CD4-positive, alpha-beta T cell treated with Interleukin-6 at 100 ng/mL for 8 hours (primary cell): ENCODE measurements at regions not wholly inside any gene's neighbourhood (a gene's known extent, or its start where the extent isn't known, plus 50 kb on each side); places are given as distances from the start of the nearest gene placed in this dataset.
A peak's percentile ranks its signal among the peaks of the same experiment; 100 is the strongest.
"Not testable (repeated sequence)": the region's sequence is repeated elsewhere in the genome, so short reads cannot be mapped to it uniquely, and the experiment has no call there.

Experiments
- DNase-seq: peaks from one replicate; pipeline ENCODE4 v3.0.0-alpha.2; 2020; ENCODE audit warnings: mixed read lengths, low spot score

DNA sequence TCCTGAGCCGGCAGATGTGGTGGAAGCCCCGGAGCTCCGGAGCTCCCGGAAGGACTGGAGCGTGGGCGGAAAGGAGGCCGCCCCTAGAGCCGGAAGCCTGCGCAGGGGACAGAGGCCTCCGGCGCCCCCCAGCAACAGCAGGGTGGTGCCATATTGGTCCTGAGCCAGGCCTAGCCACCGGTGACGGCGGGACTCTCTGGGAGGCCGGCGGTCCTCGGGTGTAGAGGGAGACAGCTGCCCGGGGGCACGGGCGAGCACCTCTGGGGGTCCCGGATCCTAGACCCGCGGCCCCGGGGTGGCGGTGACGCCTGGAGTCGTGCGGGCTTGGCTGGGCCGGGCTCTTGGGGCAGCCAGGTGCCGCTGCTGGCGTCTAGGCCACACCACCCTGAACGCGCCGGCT is 1472.2 kb downstream of the FOXD4L5 start:
- DNase-seq, result not testable (repeated sequence)

DNA sequence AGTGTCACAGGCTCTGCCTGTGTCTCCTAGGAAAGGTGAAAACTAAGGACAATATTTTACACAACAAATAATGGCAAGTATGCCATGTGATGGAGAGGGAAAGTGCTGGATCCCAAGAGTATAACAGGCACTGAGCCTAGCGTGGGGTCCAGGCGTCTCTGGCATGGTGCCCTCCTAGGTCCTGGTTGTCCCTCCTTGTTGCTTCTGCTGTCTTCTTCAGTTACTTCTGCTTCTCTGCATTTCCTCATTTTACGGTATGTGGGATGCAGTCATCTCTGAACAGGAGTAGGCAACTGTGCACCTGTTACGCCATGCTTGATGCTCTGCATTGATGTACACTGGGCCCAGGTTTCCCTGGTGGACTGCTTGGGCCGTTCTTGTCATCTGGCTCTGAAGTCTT is 1480.8 kb downstream of the FOXD4L5 start:
- not testable (repeated sequence) for DNase-seq

DNA sequence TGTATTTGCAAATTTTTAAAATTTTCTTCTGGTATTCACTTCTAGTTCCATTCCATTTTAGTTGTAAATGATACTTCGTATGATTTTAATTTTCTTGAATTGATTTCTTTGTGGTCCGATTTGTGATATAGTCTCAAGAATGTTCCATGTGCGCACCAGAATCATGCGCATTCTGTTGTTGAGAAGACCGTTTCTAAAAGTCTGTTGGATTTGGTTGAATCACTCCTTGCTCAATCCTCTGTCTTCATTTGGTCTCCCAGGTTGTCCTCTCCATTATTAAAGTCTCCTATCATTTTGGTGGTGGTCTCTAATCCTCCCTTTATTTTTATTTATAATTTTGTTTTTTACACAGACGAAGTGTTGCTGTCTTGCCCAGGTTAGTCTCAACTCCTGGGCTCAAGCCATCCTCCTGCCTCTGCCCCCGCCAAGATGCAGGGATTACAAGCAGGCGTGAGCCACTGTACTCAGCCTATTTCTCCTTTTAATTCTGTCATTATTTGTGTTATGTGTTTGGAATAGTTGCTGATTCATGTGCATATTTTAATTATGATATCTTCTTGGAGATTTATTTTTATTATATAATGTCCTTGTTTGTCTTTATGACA is 1490.8 kb downstream of the FOXD4L5 start:
- not testable (repeated sequence) for DNase-seq

DNA sequence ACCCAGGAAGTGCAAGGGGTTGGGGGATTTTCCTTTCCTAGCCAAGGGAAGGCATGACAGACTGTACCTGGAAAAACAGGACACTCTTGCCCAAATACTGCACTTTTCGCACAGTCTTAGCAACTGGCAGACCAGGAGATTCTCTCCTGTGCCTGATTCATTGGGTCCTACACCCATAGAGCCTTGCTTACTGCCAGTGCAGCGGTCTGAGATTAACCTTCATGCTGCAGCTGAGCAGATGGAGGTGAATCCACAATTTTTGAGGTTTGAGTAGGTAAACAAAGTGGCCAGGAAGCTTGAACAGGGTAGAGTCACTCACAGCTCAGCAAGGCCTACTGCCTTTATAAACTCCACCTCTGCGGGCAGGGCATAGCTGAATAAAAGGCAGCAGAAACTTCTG is 1497.6 kb downstream of the FOXD4L5 start:
- not testable (repeated sequence) for DNase-seq

DNA sequence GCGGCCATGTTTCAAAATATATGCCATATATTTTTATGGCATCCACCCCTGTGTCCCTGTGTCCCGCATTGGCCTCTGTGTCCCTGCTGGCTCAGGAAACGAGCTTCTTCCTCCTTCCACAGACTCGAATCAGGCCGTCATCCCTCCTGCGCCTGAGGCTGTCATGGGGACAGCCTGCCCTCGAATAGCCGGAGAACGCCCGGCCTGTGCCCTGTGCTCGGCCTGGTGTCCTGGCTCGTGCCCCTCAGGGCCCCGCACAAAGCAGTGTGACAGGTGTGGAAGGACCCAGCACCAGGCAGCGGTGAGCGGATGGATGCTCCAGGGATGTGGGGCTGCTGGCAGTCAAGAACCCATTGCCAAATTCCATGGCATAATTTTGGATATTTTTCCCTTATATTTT is 1500.0 kb downstream of the FOXD4L5 start:
- DNase-seq, result not testable (repeated sequence)

DNA sequence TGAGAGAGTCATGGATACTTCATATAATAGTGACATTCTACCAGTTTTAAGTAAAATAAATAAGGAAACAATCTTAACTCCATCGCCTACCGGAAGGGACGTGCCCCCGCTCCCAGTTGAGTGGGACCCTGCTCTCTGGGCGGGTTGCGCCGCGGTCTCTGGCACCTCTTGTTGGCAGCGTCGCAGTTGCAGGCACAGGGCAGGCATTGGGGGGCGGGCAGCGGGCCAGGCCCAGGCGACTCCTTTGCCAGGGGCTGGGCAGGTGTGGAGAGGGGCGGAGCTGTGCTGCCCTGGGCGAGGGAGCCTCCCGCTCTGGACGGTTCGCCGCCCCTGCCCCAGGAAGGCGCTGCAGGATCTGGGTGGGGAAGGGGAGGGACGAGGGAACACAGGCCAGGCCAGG is 1500.6 kb downstream of the FOXD4L5 start:
- DNase-seq, result not testable (repeated sequence)

DNA sequence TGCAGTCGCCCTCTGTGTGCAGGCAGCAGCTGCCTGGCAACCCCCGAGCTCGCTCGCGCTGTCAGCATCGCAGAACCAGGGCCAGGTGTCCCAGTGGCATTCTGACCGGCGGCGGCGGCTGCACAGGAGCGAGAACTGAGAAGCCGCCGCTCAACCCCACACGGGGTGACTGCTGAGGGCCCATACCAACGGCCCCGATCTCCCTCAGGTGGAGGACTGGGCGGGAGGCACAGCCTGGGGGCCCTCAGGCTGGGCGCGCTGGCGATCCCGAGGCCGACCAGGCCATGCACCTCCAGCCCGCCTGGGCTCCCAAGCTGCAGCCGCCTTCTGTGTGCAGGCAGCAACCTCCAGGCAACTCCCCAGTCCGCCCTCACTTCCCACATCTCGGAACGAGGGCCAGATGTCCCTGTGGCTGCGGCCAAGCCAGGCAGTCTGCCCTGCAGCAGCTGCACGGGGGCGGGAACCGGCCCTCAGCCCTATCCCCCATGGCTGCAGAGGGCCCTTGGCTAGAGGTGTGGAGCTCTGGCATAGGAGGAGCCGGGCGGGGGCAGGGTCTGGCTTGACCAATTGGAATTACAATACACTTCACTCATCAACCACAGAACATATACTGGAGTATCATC is 1503.1 kb downstream of the FOXD4L5 start:
- not testable (repeated sequence) for DNase-seq

DNA sequence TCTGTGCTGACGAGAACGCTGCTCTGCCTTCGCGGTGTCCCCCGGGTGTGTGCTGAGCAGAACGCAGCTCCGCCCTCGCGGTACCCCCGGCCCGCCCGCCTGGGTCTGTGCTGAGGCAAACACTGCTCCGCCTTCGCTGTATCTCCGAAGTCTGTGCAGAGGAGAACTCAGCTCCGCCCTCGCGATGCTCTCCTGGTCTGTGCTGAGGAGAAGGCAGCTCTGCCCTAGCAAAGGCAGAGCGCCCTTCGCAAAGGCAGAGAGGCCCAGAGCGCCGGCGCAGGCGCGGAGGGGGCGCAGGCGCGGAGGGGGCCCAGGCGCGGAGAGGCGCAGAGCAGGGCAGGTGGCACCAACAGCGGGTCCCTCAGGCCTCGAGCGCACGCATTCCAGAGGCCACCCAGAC is 1503.6 kb downstream of the FOXD4L5 start:
- peak; percentile 19 for DNase-seq

DNA sequence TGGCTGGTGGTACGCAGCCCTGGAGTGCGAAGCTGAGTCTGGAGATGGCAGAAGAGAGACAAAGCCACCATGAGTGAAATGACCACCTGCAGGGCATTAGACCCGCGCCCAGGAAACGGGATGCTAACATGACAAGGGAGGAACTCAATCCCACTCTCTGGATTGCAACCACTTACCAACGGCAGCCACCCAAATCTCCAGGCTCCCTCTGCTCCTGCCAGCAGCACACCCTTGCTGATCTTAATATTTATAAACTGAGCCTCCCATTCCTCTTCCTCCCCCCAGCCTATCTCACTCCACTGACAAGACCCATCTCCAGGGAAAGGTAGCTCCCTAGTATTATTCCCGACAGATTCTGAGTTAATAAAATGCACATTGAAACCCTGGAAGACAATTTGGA is 1508.8 kb downstream of the FOXD4L5 start:
- not testable (repeated sequence) for DNase-seq

DNA sequence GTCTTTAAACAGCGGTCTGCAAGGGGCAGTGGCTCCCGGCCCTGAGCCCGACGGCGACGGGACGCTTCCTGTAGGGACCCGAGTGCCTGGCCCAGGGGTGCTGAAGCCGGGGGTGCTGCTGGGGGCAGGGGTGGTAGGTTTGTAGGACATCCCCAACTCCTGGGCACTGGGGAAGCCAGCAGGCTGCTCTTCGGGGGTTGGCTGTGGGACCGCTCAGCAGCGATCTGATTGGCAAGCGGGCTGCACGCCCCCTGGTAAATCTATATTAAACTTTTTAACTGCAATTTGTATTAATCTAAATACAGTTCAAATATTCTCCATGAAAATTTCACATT is 1510.0 kb downstream of the FOXD4L5 start:
- DNase-seq, result not testable (repeated sequence)

DNA sequence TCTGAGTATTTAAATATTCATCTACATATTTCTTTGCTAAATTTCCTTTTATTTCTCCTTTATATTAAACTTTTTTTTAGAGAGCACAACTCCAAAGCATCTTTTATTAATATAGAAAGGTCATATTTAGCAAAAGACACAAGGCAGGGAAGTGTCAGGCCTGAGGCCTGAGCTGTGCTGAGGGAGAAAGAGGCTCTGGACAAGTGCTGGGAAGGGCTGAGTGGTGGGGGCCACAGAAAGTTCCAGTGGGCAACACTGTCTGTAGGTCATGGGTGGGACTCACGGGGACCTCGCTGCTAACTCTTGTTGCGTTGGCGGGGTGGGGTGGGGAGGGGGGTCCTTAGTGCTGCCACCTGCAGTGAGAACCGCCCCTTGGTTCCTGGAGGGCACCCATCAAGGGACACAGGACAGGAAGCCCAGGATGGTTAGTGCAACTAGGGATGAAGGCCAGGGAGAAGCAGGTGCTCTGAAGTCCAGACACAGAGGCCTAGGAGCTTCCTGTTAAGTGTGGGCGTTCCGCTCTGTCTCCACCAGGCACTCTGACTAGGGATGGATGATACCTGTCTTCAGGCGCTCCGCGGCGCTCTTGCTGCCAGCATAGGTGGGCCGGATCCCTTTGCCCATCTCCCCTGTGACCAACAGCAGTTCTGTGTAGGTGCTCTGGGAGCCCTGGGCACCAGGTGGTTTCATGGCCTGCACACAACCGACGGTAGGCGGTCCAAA is 1510.5 kb downstream of the FOXD4L5 start:
- DNase-seq, result not testable (repeated sequence)

DNA sequence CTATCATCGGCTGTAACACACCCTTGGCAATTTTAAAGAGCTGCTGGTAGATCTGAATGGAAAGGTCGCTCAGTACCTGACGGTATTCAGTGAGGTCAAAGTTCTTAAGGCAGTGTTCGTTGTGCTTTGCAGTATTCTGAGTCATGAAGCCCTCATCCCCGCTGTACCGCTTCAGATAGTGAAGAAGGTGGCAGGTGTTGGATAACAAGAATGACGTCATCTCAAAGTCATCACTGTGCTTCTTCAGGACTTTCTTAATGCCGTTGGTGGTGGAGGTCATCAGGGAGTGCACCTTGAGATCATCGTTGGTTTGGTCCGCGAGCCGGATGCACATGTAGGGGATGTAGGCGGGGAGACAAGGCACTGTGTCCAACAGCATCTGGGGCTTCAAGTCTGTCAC is 1522.8 kb downstream of the FOXD4L5 start:
- DNase-seq, result not testable (repeated sequence)

DNA sequence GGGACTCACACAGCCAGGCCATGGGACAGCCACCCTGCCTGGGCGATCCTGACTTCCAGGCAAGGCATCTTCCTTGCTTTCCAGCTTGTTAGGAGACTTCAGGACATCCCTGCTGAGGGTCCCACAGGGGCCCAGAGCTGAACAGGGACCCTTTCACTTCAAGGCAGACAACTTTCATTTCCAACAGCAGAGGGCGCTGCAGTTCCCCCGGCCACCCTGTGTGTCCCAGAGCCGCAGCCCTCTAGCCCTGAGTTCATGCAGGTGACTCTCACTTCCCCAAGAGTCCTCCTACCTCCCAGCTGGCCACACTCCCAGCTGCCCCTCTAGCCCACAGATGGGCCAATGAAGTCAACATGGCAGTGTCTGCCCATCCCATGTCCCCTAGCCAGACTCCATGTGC is 1556.0 kb downstream of the FOXD4L5 start:
- DNase-seq, result not testable (repeated sequence)

DNA sequence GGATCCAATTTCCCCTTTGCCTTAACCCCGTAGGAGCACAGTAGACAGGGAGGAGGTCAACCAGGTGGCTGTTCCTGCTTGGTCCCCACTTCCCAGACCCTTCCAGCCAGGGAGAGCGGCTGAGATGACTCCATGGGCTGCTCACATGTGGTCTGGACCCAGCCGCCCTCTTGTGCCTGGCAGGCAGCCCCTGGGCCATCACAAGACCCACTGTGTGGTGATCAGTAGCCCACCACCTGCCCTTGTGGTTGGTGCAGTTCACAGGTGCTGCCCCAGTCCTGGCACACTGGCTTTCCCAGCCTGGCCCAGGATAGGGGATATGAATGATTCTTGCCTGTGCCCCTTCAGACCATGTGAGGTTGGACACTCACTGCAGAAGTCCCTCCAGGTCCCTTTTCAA is 1556.7 kb downstream of the FOXD4L5 start:
- no peak for DNase-seq

DNA sequence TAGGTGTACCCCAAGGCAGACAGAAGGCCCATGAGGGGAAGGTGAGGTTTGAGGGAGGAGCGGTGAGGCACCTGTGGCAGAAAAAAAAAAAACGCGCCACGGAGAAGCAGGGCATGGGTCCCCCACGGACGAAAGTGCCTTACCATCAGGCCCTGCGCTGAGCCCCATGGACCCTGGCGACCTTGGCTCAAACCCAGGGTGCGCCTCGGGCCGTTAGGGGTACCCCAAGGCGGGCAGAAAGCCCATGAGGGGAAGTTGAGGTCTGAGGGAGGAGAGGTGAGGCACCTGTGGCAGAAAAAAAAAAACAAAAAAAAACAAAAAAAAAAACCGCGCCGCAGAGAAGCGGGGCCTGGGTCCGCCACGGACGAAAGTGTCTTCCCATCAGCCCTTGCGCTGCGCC is 1576.7 kb downstream of the FOXD4L5 start:
- not testable (repeated sequence) for DNase-seq

DNA sequence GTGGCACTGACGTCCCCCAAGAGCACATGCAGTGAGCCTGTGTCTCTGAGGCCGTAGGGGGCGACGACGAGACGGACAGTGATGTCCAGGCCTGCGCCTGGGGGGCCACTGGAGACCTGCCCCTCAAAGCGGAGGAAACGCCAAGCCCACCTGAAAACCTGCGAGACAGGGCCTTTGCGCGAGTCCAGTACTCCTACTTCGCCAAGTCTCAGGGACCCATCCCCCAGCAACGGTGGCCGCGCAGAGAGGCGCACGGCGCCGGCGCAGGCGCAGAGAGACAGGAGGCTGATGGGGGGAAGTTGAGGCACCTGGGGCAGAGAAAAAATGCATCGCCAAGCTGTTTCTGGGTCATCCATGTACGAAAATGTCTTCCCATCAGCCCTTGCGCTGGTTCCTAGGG is 1580.6 kb downstream of the FOXD4L5 start:
- not testable (repeated sequence) for DNase-seq

DNA sequence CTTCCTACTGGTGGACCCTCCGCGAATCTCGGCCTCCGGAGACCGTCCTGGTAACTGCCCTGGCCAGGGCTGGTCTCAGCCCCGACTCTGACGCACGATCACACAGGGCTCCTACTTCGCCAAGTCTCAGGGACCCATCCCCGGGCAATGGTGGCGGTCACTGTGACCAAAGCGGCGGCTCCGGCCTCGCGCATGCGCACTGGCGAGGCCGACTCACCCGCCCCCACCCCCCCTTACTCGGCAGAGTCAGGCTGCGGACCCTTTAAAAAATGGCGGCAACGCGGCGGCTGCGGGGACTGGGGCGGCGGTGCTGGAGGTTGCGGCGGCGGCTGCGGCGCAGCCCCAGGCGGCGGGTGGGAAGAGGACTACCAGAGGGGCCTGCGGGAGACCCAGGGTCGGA is 1581.3 kb downstream of the FOXD4L5 start:
- not testable (repeated sequence) for DNase-seq

DNA sequence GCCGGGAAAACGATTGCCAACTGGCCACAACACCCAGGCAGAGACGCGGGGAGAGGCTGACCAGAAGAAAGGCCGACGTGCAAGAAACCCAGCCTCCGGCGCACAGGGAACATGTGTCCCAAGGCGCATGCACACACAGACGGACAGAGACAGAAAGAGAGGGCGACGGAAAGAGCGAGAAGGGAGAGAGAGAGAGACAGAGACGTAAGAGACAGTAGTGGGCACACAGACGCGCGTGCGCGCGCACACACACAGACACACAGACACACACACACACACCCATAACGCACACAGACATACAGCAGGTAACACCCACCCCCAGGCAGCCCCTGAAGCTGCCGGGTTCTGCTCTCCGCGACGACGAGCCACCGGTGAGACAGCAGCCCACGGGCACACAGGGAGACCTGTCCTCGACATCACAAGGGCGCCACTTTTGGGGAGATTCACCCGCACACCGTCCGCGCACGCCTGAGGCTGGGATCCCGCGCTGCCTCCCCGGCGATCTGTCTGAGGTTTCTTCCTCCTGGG is 1581.8 kb downstream of the FOXD4L5 start:
- DNase-seq, result not testable (repeated sequence)
